Thyroid gland (tissue), 4 donors: ENCODE measurements at regions not wholly inside any gene's neighbourhood (a gene's known extent, or its start where the extent isn't known, plus 50 kb on each side); places are given as distances from the start of the nearest gene placed in this dataset.

Experiments used
- DNase-seq, 2 donors: peaks; one replicate each; pipeline ENCODE4 v3.0.0-alpha.2; 2019
- H3K27ac ChIP-seq, 3 donors: fragments of 200-600 bp; sonication (generic); 1 replicate in 2 of 3; 2 replicates in 1 of 3; pipeline ENCODE4 v1.5.1; 2016 to 2019; ENCODE audit warnings: mild to moderate bottlenecking in 1 of 3, moderate library complexity in 1 of 3
- H3K27me3 ChIP-seq: fragments of 200-600 bp; sonication (generic); one replicate; pipeline ENCODE4 v1.5.1; 2019
- H3K36me3 ChIP-seq, 2 donors: fragments of 200-600 bp; sonication (generic); one replicate each; pipeline ENCODE4 v1.5.1; 2016 to 2019
- H3K4me1 ChIP-seq, 2 donors: fragments of 200-600 bp; sonication (generic); one replicate each; pipeline ENCODE4 v1.5.1; 2017 to 2019
- H3K4me3 ChIP-seq, 3 donors: fragments of 200-600 bp; sonication (generic); replicated peaks in 1 of 3; 1 replicate in 2 of 3; 2 replicates in 1 of 3; pipeline ENCODE4 v1.5.1; 2016; ENCODE audit warnings: mild to moderate bottlenecking in 1 of 3
- H3K9me3 ChIP-seq: fragments of 200-600 bp; sonication (generic); one replicate; pipeline ENCODE4 v1.5.1; 2017
- CTCF ChIP-seq, 6 experiments: fragments of 200-600 bp in 3 of 6; fragments of 450-650 bp in 3 of 6; sonication (generic) in 3 of 6; IDR thresholded peaks; one replicate each; pipeline ENCODE4 v1.5.1; 2016 to 2019; ENCODE audit warnings: antibody characterized with exemption in 6 of 6, mild to moderate bottlenecking in 2 of 6, inconsistent platforms in 1 of 6, moderate library complexity in 1 of 6
- POLR2A ChIP-seq, 2 donors: fragments of 450-650 bp; IDR thresholded peaks; one replicate each; pipeline ENCODE4 v1.6.1; 2017; ENCODE audit warnings: antibody characterized with exemption in 2 of 2, mild to moderate bottlenecking in 2 of 2, moderate library complexity in 1 of 2
- WGBS, 2 donors: methylation state at CpG; one replicate each; pipeline ENCODE4 v1.1.5; 2017; 5-methylcytosine and 5-hydroxymethylcytosine counted together
- intact Hi-C: fragments of 100-400 bp; cut with DNase I; formaldehyde crosslinking; loops from one replicate; pipeline ENCODE4 v1.15.1; 2023

GRCh38 chr11:115959081-115959486 lies 454.9 kb upstream of the CADM1 start:
- no peaks in the 10 kb centered on the region for H3K9me3 ChIP-seq
- WGBS, 2 donors = 79 to 81% methylated on average over 23 of the region's 23 CpGs
- H3K27ac ChIP-seq = no peak overlapping the region
- intact Hi-C loops = no loop called here
- H3K4me1 ChIP-seq = peaks cover 0 to 19% of the 10 kb centered on the region in 2 donors
- H3K27me3 ChIP-seq = no peaks in the 10 kb centered on the region
- TF ChIP-seq POLR2A (IDR thresholded peaks at IDR 0.05) = no peak
- TF ChIP-seq CTCF (IDR thresholded peaks at IDR 0.05) = no peak
- no peak overlapping the region for H3K4me3 ChIP-seq
- H3K36me3 ChIP-seq = no peaks in the 10 kb centered on the region
- no peak for DNase-seq

GRCh38 chr11:115958089-115959000 lies 454.1 kb upstream of the CADM1 start:
- TF ChIP-seq CTCF (IDR thresholded peaks at IDR 0.05) (no peak), POLR2A (IDR thresholded peaks at IDR 0.05) (no peak)
- 87 to 89% methylated on average over 20 of the region's 20 CpGs for WGBS, 2 donors
- peaks cover 0 to 19% of the 10 kb centered on the region in 2 donors for H3K4me1 ChIP-seq
- H3K27ac ChIP-seq = no peak overlapping the region
- H3K36me3 ChIP-seq = no peaks in the 10 kb centered on the region
- no peak for DNase-seq
- no peak overlapping the region for H3K4me3 ChIP-seq
- H3K9me3 ChIP-seq = no peaks in the 10 kb centered on the region
- intact Hi-C loops = no loop called here
- no peaks in the 10 kb centered on the region for H3K27me3 ChIP-seq

GRCh38 chr11:115955803-115956202 lies 451.6 kb upstream of the CADM1 start:
- H3K4me1 ChIP-seq = peaks cover 0 to 15% of the 10 kb centered on the region in 2 donors
- H3K36me3 ChIP-seq = no peaks in the 10 kb centered on the region
- H3K27ac ChIP-seq = no peak overlapping the region
- 83 to 94% methylated on average over 2 of the region's 2 CpGs for WGBS, 2 donors
- no peak for DNase-seq
- no peaks in the 10 kb centered on the region for H3K27me3 ChIP-seq
- intact Hi-C loops = no loop called here
- no peaks in the 10 kb centered on the region for H3K9me3 ChIP-seq
- no peak overlapping the region for H3K4me3 ChIP-seq
- no peak for TF ChIP-seq CTCF (IDR thresholded peaks at IDR 0.05)
- TF ChIP-seq POLR2A (IDR thresholded peaks at IDR 0.05) = no peak

- intact Hi-C loops = no loop called here
- TF ChIP-seq POLR2A (IDR thresholded peaks at IDR 0.05) = no peak
- no peak for TF ChIP-seq CTCF (IDR thresholded peaks at IDR 0.05)
- 95 to 96% methylated on average over 2 of the region's 2 CpGs for WGBS, 2 donors
Observed at GRCh38 chr11:115950660-115951059, 446.4 kb upstream of the CADM1 start.

GRCh38 chr11:115944596-115944995 lies 440.4 kb upstream of the CADM1 start:
- Histone ChIP-seq H3K27ac (no peak overlapping the region), H3K36me3 (no peaks in the 10 kb centered on the region), H3K4me3 (no peak overlapping the region), H3K4me1 (peaks cover under 1 to 3% of the 10 kb centered on the region in 2 donors), H3K9me3 (no peaks in the 10 kb centered on the region), H3K27me3 (no peaks in the 10 kb centered on the region)
- TF ChIP-seq POLR2A (IDR thresholded peaks at IDR 0.05) = no peak
- TF ChIP-seq CTCF (IDR thresholded peaks at IDR 0.05) = no peak
- intact Hi-C loops = no loop called here
- no peak for DNase-seq
- 85 to 95% methylated on average over 8 of the region's 8 CpGs for WGBS, 2 donors

More at GRCh38 chr11:115950660-115951059, 446.4 kb upstream of the CADM1 start:
- Histone ChIP-seq H3K4me3 (no peak overlapping the region), H3K36me3 (no peaks in the 10 kb centered on the region), H3K27me3 (no peaks in the 10 kb centered on the region), H3K27ac (no peak overlapping the region), H3K9me3 (no peaks in the 10 kb centered on the region), H3K4me1 (peaks cover 0 to 12% of the 10 kb centered on the region in 2 donors)
- DNase-seq = no peak
